ENCODE measurements at regions not wholly inside any gene's neighbourhood (a gene's known extent, or its start where the extent isn't known, plus 50 kb on each side); places are given as distances from the start of the nearest gene placed in this dataset.

DNA sequence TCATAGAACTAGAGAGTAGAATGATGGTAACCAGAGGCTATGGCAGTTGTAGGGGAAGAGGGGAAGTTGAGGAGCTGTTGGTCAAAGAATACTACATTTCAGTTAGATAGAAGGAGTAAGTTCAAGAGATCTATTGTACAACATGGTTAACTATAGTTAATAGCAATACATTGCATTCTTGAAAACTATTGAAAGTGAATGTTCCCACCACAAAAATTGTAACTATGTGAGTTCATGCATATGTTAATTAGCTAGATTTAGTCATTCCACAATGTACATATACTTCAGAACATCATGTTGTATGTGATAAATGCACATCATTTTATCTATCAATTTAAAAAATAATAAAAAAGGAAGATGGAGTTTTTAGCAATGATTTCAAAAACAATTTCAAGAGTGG is 125.3 kb upstream of the IL15 start:
- peaks cover 0 to 14% (median 0%) of the 10 kb centered on the region in 3 donors for H3K9me3 ChIP-seq
- no peaks in the 10 kb centered on the region for H3K27me3 ChIP-seq
- no peak overlapping the region for H3K4me3 ChIP-seq
- ATAC-seq: no peak
- TF ChIP-seq POLR2AphosphoS5 (IDR thresholded peaks at IDR 0.05) (no peak), POLR2A (IDR thresholded peaks at IDR 0.05) (no peak), CTCF (IDR thresholded peaks at IDR 0.05) (no peak), EP300 (IDR thresholded peaks at IDR 0.05) (no peak)
- H3K36me3 ChIP-seq: no peaks in the 10 kb centered on the region
- no peak overlapping the region for H3K27ac ChIP-seq
- H3K4me1 ChIP-seq: no peaks in the 10 kb centered on the region

DNA sequence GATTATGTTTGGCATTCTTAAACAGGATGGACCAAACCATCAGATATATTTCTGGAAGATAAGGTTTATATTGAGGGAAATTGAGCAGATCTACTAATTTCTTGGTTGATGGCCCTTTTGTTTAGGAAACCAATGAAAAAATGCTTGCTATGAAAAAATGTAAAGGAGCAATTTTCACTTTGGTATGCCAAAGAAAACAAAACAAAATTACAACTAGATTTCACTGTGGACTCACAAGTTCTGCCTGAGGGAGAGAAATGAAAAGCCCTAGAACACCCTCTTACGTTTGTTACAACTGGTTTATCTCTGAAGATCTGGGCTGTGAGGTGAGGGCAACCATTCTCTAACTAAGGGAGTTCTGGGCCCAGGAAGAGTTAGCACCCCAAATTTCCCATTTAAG is 122.5 kb upstream of the IL15 start:
- peaks cover 0 to 12% (median 0%) of the 10 kb centered on the region in 3 donors for H3K9me3 ChIP-seq
- WGBS, 2 donors (ENCODE audit: low coverage in 1 of 2): 82% methylated on average over 1 of the region's 1 CpG; no CpG with 5 or more reads in 1 of the 2 donors
- no peaks in the 10 kb centered on the region for H3K4me1 ChIP-seq
- H3K4me3 ChIP-seq: no peak overlapping the region
- no peak for ATAC-seq
- TF ChIP-seq POLR2A (IDR thresholded peaks at IDR 0.05): no peak
- no peak for TF ChIP-seq EP300 (IDR thresholded peaks at IDR 0.05)
- no peaks in the 10 kb centered on the region for H3K36me3 ChIP-seq
- H3K27me3 ChIP-seq: no peaks in the 10 kb centered on the region
- no peak overlapping the region for H3K27ac ChIP-seq

- Histone ChIP-seq H3K4me3 (no peak overlapping the region), H3K36me3 (no peaks in the 10 kb centered on the region), H3K4me1 (no peaks in the 10 kb centered on the region), H3K27me3 (no peaks in the 10 kb centered on the region), H3K27ac (no peak overlapping the region), H3K9me3 (no peaks in the 10 kb centered on the region)
- no peak for ATAC-seq
- no peak for TF ChIP-seq POLR2AphosphoS5 (IDR thresholded peaks at IDR 0.05)
- TF ChIP-seq EP300 (IDR thresholded peaks at IDR 0.05): no peak
- TF ChIP-seq POLR2A (IDR thresholded peaks at IDR 0.05): no peak
- TF ChIP-seq CTCF (IDR thresholded peaks at IDR 0.05): no peak
These were observed 118.2 kb upstream of the IL15 start for GRCh38 chr4:141518222-141518621.

- peaks cover 0 to 8% (median 0%) of the 10 kb centered on the region in 3 donors for H3K9me3 ChIP-seq
- H3K4me3 ChIP-seq: no peak overlapping the region
- H3K36me3 ChIP-seq: no peaks in the 10 kb centered on the region
- H3K27me3 ChIP-seq: no peaks in the 10 kb centered on the region
- H3K4me1 ChIP-seq: no peaks in the 10 kb centered on the region
- ATAC-seq: no peak
- no peak for TF ChIP-seq POLR2A (IDR thresholded peaks at IDR 0.05)
- TF ChIP-seq POLR2AphosphoS5 (IDR thresholded peaks at IDR 0.05): no peak
- no peak for TF ChIP-seq EP300 (IDR thresholded peaks at IDR 0.05)
- no peak for TF ChIP-seq CTCF (IDR thresholded peaks at IDR 0.05)
- no peak overlapping the region for H3K27ac ChIP-seq
These were observed 112.3 kb upstream of the IL15 start for GRCh38 chr4:141524116-141524515.

DNA sequence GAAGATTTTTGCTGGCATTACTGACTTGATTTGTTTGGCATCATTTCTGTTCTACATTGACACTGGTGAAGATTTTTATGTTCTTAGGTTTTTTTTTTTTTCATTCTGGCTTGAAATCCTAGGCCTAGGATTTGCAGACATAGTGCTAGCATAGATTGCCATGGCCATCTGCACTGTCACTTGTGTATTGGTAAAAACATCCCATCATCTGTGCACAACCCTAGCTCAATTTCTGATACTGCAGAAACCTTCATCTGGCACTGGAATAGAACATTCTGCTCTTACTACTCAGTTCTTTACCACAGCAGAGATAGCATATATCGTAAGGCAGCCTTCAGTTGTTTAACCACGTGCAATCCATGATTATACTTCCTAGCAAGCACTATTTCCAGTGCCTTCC is 111.5 kb upstream of the IL15 start:
- peaks cover 0 to 8% (median 0%) of the 10 kb centered on the region in 3 donors for H3K9me3 ChIP-seq
- H3K4me3 ChIP-seq: no peak overlapping the region
- no peak for ATAC-seq
- TF ChIP-seq POLR2AphosphoS5 (IDR thresholded peaks at IDR 0.05): no peak
- no peak for TF ChIP-seq CTCF (IDR thresholded peaks at IDR 0.05)
- TF ChIP-seq POLR2A (IDR thresholded peaks at IDR 0.05): no peak
- TF ChIP-seq EP300 (IDR thresholded peaks at IDR 0.05): no peak
- H3K27ac ChIP-seq: no peak overlapping the region
- H3K36me3 ChIP-seq: no peaks in the 10 kb centered on the region
- no peaks in the 10 kb centered on the region for H3K27me3 ChIP-seq
- 70 to 83% methylated on average over 2 of the region's 2 CpGs for WGBS, 2 donors (ENCODE audit: low coverage in 1 of 2)
- no peaks in the 10 kb centered on the region for H3K4me1 ChIP-seq

DNA sequence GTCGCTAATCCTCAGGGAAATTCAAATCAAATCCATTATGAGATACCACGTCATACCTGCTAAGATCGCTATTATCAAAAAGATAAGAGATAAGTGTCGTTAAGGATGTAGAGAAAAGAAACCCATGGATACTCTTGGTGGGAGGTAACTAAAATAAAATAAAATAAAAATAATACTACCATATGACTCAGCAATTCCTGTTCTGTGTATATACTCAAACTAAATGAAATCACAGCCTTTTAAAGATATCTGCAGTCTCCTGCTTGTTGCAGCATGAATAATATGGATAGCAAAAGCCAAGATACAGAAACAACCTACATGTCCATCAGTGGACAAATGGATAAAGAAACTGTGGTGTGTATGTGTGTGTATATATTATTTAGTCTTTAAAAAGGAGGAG is 105.8 kb upstream of the IL15 start:
- Histone ChIP-seq H3K4me3 (no peak overlapping the region), H3K27me3 (no peaks in the 10 kb centered on the region), H3K27ac (no peak overlapping the region), H3K36me3 (no peaks in the 10 kb centered on the region), H3K9me3 (peaks cover 0 to 8% (median 0%) of the 10 kb centered on the region in 3 donors), H3K4me1 (no peaks in the 10 kb centered on the region)
- WGBS, 2 donors (ENCODE audit: low coverage in 1 of 2): 85 to 95% methylated on average over 3 to 4 of the region's 4 CpGs
- TF ChIP-seq EP300 (IDR thresholded peaks at IDR 0.05) (no peak), POLR2AphosphoS5 (IDR thresholded peaks at IDR 0.05) (no peak), POLR2A (IDR thresholded peaks at IDR 0.05) (no peak), CTCF (IDR thresholded peaks at IDR 0.05) (no peak)
- ATAC-seq: no peak

All from gastroesophageal sphincter (tissue), 4 donors.